Suprapubic skin (tissue), 4 donors: ENCODE measurements at regions not wholly inside any gene's neighbourhood (a gene's known extent, or its start where the extent isn't known, plus 50 kb on each side); places are given as distances from the start of the nearest gene placed in this dataset.

Experiments used
- CTCF ChIP-seq, 2 donors: fragments of 200-600 bp in 1 of 2; fragments of 450-650 bp in 1 of 2; sonication (generic) in 1 of 2; IDR thresholded peaks; one replicate each; pipeline ENCODE4 v1.5.1; 2016 to 2019; ENCODE audit warnings: antibody characterized with exemption in 2 of 2, mild to moderate bottlenecking in 1 of 2, moderate library complexity in 1 of 2
- EP300 ChIP-seq: sonication (generic); formaldehyde crosslinking; IDR thresholded peaks from one replicate; pipeline ENCODE4 v1.6.1; 2017; ENCODE audit warnings: antibody characterized with exemption
- POLR2A ChIP-seq, 2 donors: fragments of 450-650 bp; IDR thresholded peaks; one replicate each; pipeline ENCODE4 v1.6.1; 2017; ENCODE audit warnings: antibody characterized with exemption in 2 of 2, mild to moderate bottlenecking in 2 of 2, moderate library complexity in 2 of 2
- POLR2AphosphoS5 ChIP-seq, 3 donors: sonication (generic); formaldehyde crosslinking; IDR thresholded peaks; one replicate each; pipeline ENCODE4 v1.6.1; 2017; ENCODE audit warnings: antibody characterized with exemption in 3 of 3

- TF ChIP-seq CTCF (IDR thresholded peaks at IDR 0.05) (no peak), POLR2A (IDR thresholded peaks at IDR 0.05) (no peak), POLR2AphosphoS5 (IDR thresholded peaks at IDR 0.05) (no peak), EP300 (no peak)
Measured at GRCh38 chr4:26086621-26087441, 172.8 kb downstream of the SMIM20 start.
